22Rv1 (cell line): ENCODE measurements at regions not wholly inside any gene's neighbourhood (a gene's known extent, or its start where the extent isn't known, plus 50 kb on each side); places are given as distances from the start of the nearest gene placed in this dataset.

Experiments used
- H3K27ac ChIP-seq: fragments of 450-650 bp; 2 replicates; pipeline ENCODE4 v1.5.1; 2017
- ZFX ChIP-seq: fragments of 450-650 bp; IDR thresholded peaks from 2 replicates; pipeline ENCODE4 v1.6.1; 2017; ENCODE audit warnings: antibody characterized with exemption, borderline replicate concordance
- TF ChIP-seq, protein P1 (sequence below): fragments of 450-650 bp; IDR thresholded peaks from 2 replicates; pipeline ENCODE4 v1.5.1; 2017; ENCODE audit warnings: mild to moderate bottlenecking

DNA sequence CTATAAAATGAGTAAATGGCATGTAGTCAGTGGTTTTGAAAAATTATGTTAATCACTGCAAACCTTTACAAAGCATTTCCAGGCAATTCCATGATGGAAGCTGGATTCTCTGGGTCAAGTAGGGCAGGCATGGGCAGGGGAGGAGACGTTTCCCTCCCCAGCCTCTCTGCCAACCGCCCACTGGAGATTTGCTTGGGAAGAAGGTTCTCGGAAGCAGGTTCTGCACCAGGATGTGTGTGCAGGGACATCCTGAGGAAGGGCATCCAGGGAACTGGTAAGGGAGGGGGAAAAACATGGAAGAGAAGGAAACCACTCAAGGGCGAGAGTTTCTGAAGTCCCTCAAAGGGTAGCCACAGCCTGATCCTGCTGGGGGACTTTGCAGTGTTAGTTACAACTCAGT, 469.1 kb downstream of the TSHZ3 start:
- no peak overlapping the region for H3K27ac ChIP-seq
- TF ChIP-seq, protein P1, sequence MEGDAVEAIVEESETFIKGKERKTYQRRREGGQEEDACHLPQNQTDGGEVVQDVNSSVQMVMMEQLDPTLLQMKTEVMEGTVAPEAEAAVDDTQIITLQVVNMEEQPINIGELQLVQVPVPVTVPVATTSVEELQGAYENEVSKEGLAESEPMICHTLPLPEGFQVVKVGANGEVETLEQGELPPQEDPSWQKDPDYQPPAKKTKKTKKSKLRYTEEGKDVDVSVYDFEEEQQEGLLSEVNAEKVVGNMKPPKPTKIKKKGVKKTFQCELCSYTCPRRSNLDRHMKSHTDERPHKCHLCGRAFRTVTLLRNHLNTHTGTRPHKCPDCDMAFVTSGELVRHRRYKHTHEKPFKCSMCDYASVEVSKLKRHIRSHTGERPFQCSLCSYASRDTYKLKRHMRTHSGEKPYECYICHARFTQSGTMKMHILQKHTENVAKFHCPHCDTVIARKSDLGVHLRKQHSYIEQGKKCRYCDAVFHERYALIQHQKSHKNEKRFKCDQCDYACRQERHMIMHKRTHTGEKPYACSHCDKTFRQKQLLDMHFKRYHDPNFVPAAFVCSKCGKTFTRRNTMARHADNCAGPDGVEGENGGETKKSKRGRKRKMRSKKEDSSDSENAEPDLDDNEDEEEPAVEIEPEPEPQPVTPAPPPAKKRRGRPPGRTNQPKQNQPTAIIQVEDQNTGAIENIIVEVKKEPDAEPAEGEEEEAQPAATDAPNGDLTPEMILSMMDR, result no peak
- no peak for TF ChIP-seq ZFX

DNA sequence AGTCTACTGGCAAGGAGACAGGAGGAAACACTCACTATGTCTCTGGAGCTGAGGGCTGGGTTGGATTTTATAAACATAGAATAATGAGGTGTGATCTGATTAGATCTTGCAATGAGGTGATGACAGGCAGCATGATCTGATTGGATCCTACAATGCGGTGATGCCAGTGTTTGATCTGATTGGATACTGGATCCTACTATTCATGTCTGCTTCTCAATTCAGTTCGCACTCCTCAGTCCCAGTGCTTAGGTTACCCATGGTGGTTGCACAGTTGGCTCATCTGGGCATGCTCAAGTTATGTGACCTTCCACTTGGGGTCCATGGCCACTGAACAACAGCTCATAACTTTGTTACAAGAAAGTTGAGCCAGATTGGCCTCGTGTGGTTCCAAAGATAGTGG, 469.5 kb downstream of the TSHZ3 start:
- no peak for TF ChIP-seq ZFX
- TF ChIP-seq, protein P1, result no peak
- no peak overlapping the region for H3K27ac ChIP-seq

GRCh38 chr19:30879225-30879624, 470.0 kb downstream of the TSHZ3 start:
- no peak for TF ChIP-seq ZFX
- TF ChIP-seq, protein P1, result no peak

DNA sequence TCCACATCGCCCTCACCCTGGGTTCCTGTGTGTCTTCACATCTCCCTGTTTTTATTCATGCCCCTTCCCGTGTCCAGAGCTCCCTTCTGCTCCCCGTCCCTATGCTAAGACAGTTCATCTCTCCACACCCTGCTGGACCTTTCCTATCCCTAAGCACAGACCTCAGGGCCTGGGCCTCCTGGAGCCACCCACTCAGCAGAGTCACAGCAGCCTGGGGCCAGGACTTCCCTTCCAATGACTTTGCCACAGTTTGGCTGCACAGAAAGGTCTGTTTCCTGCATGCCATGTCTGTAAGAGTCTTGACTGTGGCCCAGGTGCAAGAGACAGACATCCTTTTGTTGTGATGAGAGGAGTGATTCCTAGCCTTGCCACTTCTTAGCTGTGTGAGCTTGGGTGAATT, 470.7 kb downstream of the TSHZ3 start:
- no peak for TF ChIP-seq ZFX
- TF ChIP-seq, protein P1, result no peak
- H3K27ac ChIP-seq, result no peak overlapping the region

More at GRCh38 chr19:30879225-30879624, 470.0 kb downstream of the TSHZ3 start:
- H3K27ac ChIP-seq, result no peak overlapping the region

GRCh38 chr19:30877661-30878113, 471.5 kb downstream of the TSHZ3 start:
- no peak overlapping the region for H3K27ac ChIP-seq
- TF ChIP-seq, protein P1, result no peak
- no peak for TF ChIP-seq ZFX

DNA sequence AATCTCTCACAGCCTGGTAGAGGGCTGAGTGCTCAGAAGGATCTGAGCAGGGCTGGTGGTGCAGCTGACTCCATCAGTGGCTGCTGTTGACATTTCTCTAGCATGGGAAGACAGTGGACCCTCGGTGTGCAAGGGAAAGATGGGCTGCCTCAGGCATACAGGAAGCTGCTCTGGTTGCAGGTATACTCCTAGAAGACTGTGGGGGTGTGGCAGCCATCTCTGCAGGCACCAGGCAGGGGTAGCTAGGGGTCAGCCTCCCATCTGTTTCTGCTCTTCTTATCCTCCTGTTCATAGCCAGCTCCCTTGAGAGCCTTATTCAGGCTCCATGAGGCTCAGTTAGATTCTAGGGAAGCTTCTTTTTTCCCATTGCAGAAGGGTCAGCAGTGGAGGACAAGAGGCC, 475.5 kb downstream of the TSHZ3 start:
- no peak overlapping the region for H3K27ac ChIP-seq
- TF ChIP-seq ZFX, result no peak
- TF ChIP-seq, protein P1, result no peak

DNA sequence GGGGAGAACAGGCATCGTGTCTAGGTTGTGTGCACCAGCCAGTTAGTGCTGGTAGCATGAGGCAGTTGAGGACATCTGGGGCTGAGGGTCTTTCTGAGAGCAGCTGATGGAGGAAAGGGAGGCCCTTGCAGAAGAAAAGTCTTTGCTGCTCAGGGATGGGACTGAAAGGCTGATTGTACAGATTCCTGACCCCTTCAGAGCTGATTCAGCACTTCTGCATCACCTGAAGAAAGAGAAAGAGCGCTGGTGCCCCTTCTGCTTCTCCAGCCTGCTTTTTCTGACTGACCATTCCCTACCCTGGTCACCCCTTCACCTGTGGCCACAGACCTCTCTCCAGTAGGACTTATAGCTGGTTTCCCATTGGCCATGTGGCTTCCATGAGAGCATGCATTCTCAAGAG, 476.2 kb downstream of the TSHZ3 start:
- TF ChIP-seq, protein P1, result no peak
- no peak for TF ChIP-seq ZFX
- no peak overlapping the region for H3K27ac ChIP-seq
